HG02970 (cell line): ENCODE measurements at regions not wholly inside any gene's neighbourhood (a gene's known extent, or its start where the extent isn't known, plus 50 kb on each side); places are given as distances from the start of the nearest gene placed in this dataset.

ENCODE experiments used
- ATAC-seq: cut with Tn5 transposase; IDR thresholded peaks from one replicate; pipeline ENCODE4 v1.9.1; 2021; ENCODE audit warnings: mild to moderate bottlenecking, moderate library complexity, moderate number of reproducible peaks; ENCODE audit not compliant: unreplicated experiment, low FRiP score

GRCh38 chr3:176505878-176506621 lies 691.2 kb downstream of the TBL1XR1 start:
- ATAC-seq: no peak

- ATAC-seq: no peak
These were observed 706.2 kb downstream of the TBL1XR1 start for GRCh38 chr3:176491084-176491483.

GRCh38 chr3:176490357-176490756 lies 706.9 kb downstream of the TBL1XR1 start:
- no peak for ATAC-seq

GRCh38 chr3:176479248-176479647 lies 718.0 kb downstream of the TBL1XR1 start:
- ATAC-seq: no peak

- ATAC-seq: no peak
These were observed 727.5 kb downstream of the TBL1XR1 start for GRCh38 chr3:176469694-176470205.

GRCh38 chr3:176463610-176464009 lies 733.7 kb downstream of the TBL1XR1 start:
- ATAC-seq: no peak

- ATAC-seq: no peak
These were observed 749.9 kb downstream of the TBL1XR1 start for GRCh38 chr3:176447369-176447768.

GRCh38 chr3:176442326-176442725 lies 755.0 kb downstream of the TBL1XR1 start:
- ATAC-seq: no peak

GRCh38 chr3:176439729-176440128 lies 757.6 kb downstream of the TBL1XR1 start:
- ATAC-seq: no peak

- no peak for ATAC-seq
These were observed 765.3 kb downstream of the TBL1XR1 start for GRCh38 chr3:176431991-176432390.

GRCh38 chr3:176431038-176431418 lies 766.3 kb downstream of the TBL1XR1 start:
- ATAC-seq: no peak

GRCh38 chr3:176430244-176431037 lies 766.8 kb downstream of the TBL1XR1 start:
- ATAC-seq: no peak

GRCh38 chr3:176428552-176428951 lies 768.7 kb downstream of the TBL1XR1 start:
- no peak for ATAC-seq

GRCh38 chr3:176426371-176426770 lies 770.9 kb downstream of the TBL1XR1 start:
- no peak for ATAC-seq

- ATAC-seq: no peak
These were observed 780.4 kb downstream of the TBL1XR1 start for GRCh38 chr3:176416870-176417269.

- no peak for ATAC-seq
These were observed 781.5 kb downstream of the TBL1XR1 start for GRCh38 chr3:176415661-176416295.

- ATAC-seq: no peak
These were observed 784.5 kb downstream of the TBL1XR1 start for GRCh38 chr3:176412771-176413170.

- ATAC-seq: no peak
These were observed 793.8 kb downstream of the TBL1XR1 start for GRCh38 chr3:176403531-176403930.

GRCh38 chr3:176401211-176401610 lies 796.1 kb downstream of the TBL1XR1 start:
- no peak for ATAC-seq

GRCh38 chr3:176399193-176399592 lies 798.1 kb downstream of the TBL1XR1 start:
- no peak for ATAC-seq

GRCh38 chr3:176395240-176395639 lies 802.0 kb downstream of the TBL1XR1 start:
- no peak for ATAC-seq
